Activated T-helper 1 cell treated with anti-CD3 and anti-CD28 coated beads, Interleukin-12 subunit alpha, Interleukin-12 subunit beta, Interleukin-2, Interleukin-4 antibody, amounts not matched to agents 30 ng/mL and 10 ng/mL and 1 ng/mL, durations not matched to agents 14 hours and 24 hours and 36 hours (primary cell): ENCODE measurements at regions not wholly inside any gene's neighbourhood (a gene's known extent, or its start where the extent isn't known, plus 50 kb on each side); places are given as distances from the start of the nearest gene placed in this dataset.
"Not testable (repeated sequence)": the region's sequence is repeated elsewhere in the genome, so short reads cannot be mapped to it uniquely, and the experiment has no call there.

Source experiments
- DNase-seq: peaks from one replicate; pipeline ENCODE4 v3.0.0; 2021; ENCODE audit warnings: low spot score
- H3K27ac Mint-ChIP-seq: one replicate; pipeline ENCODE4 v1.8.0; 2021; ENCODE audit warnings: mild to moderate bottlenecking, mixed read lengths
- H3K27me3 Mint-ChIP-seq: one replicate; pipeline ENCODE4 v1.8.0; 2022; ENCODE audit warnings: mild to moderate bottlenecking, moderate library complexity, mixed read lengths; ENCODE audit not compliant: insufficient read depth
- H3K36me3 Mint-ChIP-seq: one replicate; pipeline ENCODE4 v1.8.0; 2021; ENCODE audit warnings: low read depth, mixed read lengths
- H3K4me1 Mint-ChIP-seq: one replicate; pipeline ENCODE4 v1.8.0; 2021; ENCODE audit warnings: low read depth, mixed read lengths
- H3K4me3 Mint-ChIP-seq: one replicate; pipeline ENCODE4 v1.8.0; 2021; ENCODE audit warnings: mild to moderate bottlenecking, moderate library complexity, mixed read lengths
- H3K9me3 Mint-ChIP-seq: one replicate; pipeline ENCODE4 v1.8.0; 2021; ENCODE audit warnings: mixed read lengths
- intact Hi-C: fragments of 100-400 bp; cut with micrococcal nuclease; formaldehyde crosslinking; loops from one replicate; pipeline ENCODE4 v1.15.1; 2024

DNA sequence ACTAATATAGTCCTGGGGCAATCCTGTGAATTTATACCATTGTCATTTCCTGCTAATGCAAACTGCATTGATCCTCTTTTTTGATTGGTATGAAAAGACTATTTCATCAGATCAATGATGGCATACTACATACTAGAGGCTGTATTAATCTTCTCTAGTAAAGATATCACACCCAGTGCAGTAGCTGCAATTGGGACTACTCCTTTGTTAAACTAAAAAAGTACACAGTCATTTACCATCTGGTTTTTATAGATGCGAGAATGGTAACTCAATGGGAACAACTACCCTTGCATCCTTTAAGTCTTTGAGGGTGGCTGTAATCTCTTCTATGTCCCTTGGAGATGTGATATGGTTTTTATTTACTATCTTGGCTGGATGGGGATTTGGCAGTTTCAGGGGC, 80.2 kb upstream of the STK38L start:
- Mint-ChIP-seq H3K27ac (no peak overlapping the region), H3K36me3 (no peaks in the 10 kb centered on the region), H3K4me3 (no peak overlapping the region), H3K4me1 (peaks cover 8% of the 10 kb centered on the region), H3K9me3 (peaks cover 25% of the 10 kb centered on the region), H3K27me3 (peaks cover 3% of the 10 kb centered on the region)
- intact Hi-C loops = no loop called here
- no peak for DNase-seq

DNA sequence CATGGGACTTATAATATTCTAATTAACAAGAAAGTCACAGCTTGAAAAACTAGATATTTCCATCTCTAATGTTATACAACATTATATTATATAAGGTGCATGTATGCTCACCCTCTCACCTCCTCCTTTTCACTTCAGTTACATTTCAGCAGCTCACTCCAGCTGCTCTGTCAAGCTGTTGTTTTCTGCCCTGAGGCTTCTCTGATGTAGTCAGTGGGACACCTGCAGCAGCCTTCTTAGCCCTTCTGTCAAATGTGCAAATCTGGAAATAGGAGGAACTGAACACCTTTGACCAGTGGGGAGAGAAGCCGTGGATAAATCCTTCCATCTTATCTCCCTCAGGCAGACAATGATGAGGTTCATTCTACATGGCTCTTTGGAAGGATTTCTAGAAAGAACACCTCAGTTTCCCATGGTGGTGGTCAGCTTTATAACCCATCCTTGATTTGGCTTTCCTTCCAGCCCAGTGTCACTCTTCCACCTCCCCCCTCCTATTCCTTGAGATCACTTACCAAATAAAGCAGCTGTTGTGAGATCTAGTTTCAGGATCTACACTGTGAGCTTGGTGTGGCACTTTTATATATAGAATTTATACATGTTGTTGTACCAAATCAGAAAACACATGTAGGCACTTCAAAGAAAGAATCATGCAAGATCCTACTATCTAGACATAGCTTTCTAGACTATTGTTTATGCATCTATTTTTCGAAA, 79.6 kb upstream of the STK38L start:
- Mint-ChIP-seq H3K9me3 (peaks cover 25% of the 10 kb centered on the region), H3K4me3 (no peak overlapping the region), H3K27me3 (peaks cover 5% of the 10 kb centered on the region), H3K27ac (no peak overlapping the region), H3K4me1 (peaks cover 8% of the 10 kb centered on the region), H3K36me3 (no peaks in the 10 kb centered on the region)
- no peak for DNase-seq
- intact Hi-C loops = no loop called here

DNA sequence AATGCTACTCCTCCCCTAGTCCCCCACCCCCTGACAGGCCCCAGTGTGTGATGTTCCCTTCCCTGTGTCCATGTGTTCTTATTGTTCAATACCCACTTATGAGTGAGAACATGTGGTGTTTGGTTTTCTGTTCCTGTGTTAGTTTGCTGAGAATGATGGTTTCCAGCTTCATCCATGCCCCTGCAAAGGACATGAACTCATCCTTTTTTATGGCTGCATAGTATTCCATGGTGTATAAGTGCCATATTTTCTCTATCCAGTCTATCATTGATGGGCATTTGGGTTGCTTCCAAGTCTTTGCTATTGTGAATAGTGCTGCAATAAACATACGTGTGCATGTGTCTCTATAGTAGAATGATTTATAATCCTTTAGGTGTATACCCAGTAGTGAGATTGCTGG, 78.1 kb upstream of the STK38L start:
- Mint-ChIP-seq H3K9me3 (peaks cover 36% of the 10 kb centered on the region), H3K27me3 (peaks cover 14% of the 10 kb centered on the region)
- H3K4me1 Mint-ChIP-seq, H3K4me3 Mint-ChIP-seq, intact Hi-C loops, H3K27ac Mint-ChIP-seq, DNase-seq, H3K36me3 Mint-ChIP-seq: not testable (repeated sequence)

DNA sequence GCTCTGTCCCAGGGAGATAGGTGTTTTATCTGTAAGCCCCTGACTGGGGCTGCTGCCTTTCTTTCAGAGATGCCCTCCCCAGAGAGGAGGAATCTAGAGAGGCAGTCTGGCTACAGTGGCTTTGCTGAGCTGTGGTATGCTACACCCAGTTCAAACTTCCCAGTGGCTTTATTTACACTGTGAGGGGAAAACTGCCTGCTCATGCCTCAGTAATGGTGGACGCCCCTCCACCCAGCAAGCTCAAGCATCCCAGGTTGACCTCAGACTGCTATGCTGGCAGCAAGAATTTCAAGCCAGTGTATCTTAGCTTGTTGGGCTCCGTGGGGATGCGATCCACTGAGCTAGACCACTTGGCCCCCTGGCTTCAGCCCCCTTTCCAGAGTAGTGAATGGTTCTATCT, 72.6 kb upstream of the STK38L start:
- intact Hi-C loops, H3K36me3 Mint-ChIP-seq, H3K4me3 Mint-ChIP-seq: not testable (repeated sequence)

DNA sequence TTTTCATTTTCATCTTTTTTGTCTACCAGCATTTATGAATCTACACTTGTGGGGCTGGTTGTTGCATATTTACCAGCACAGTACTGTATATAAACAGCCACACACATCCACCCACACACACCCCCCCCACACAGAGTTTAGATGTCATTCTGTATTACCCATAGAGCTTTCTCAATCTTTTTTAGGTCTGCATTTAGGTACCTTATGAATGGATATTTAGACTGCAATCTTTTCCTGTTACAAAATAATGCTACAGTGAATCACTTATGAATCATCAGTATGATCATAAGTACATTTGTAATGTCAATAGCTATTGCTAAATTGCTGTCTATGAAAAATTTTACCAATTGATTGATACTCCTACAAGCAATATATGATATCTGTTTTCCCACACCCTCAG, 67.3 kb upstream of the STK38L start:
- H3K9me3 Mint-ChIP-seq = peaks cover 3% of the 10 kb centered on the region
- H3K4me1 Mint-ChIP-seq = peaks cover 47% of the 10 kb centered on the region
- H3K27me3 Mint-ChIP-seq = peaks cover 1% of the 10 kb centered on the region
- intact Hi-C loops = loop anchor here (1.0 to 5.0 kb wide), 3 partner anchors 9 to 286 kb away; no protein-coding TSS in a partner anchor
- DNase-seq = no peak
- no peaks in the 10 kb centered on the region for H3K36me3 Mint-ChIP-seq
- peak overlapping the region; percentile 64 for H3K27ac Mint-ChIP-seq
- peak overlapping the region; percentile 43 for H3K4me3 Mint-ChIP-seq

More for the DNA sequence above, 72.6 kb upstream of the STK38L start:
- Mint-ChIP-seq H3K9me3 (peaks cover 38% of the 10 kb centered on the region), H3K27me3 (peaks cover 15% of the 10 kb centered on the region)
- not testable (repeated sequence) for H3K4me1 Mint-ChIP-seq, DNase-seq, H3K27ac Mint-ChIP-seq

DNA sequence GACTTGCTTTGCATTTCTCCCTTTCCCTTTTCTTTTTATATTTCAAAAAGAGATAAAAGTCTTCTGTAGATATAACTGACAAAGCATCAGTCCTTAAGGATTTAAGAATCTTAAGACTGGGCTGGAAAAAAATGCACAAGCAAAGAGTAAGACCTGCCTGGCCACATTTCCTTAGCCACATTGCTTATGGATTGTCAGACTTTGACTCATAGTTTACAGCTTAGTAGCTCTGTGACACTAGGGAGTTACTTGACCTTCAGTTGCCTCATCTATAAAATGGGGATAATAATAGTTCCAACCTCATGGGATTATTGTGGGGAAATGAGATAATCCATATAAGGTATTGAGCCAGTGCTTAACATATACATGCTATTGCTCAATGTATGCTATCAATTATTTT, 66.4 kb upstream of the STK38L start:
- H3K4me3 Mint-ChIP-seq = no peak overlapping the region
- no peaks in the 10 kb centered on the region for H3K27me3 Mint-ChIP-seq
- no peaks in the 10 kb centered on the region for H3K36me3 Mint-ChIP-seq
- peaks cover 47% of the 10 kb centered on the region for H3K4me1 Mint-ChIP-seq
- H3K27ac Mint-ChIP-seq = no peak overlapping the region
- intact Hi-C loops = loop anchor here (1.0 to 5.0 kb wide), 4 partner anchors 8 to 285 kb away; no protein-coding TSS in a partner anchor
- no peak for DNase-seq
- H3K9me3 Mint-ChIP-seq = no peaks in the 10 kb centered on the region

DNA sequence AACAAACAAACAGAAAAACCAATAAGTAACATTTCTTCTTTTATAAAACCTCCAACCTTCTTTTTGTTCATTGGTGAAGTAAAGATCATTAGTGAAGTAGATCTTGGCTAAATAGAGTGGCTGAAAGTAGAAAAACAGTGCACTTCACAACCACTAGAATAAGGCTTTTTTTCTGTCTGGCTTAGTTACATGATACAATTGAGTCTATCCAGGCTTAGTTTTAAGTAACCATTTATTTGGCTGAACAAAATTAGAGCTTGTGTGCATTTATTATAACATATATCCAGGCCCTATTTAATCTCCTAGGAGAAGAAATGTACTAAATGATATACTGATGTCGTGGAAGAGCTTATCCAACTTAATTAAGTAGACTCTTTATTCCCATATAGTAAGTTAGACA, 65.8 kb upstream of the STK38L start:
- intact Hi-C loops = loop anchor here (2.0 to 5.0 kb wide), 3 partner anchors 35 to 284 kb away; no protein-coding TSS in a partner anchor
- Mint-ChIP-seq H3K27me3 (no peaks in the 10 kb centered on the region), H3K36me3 (no peaks in the 10 kb centered on the region), H3K4me1 (peaks cover 47% of the 10 kb centered on the region), H3K9me3 (no peaks in the 10 kb centered on the region), H3K4me3 (no peak overlapping the region), H3K27ac (peak overlapping the region; percentile 5)
- DNase-seq = no peak

DNA sequence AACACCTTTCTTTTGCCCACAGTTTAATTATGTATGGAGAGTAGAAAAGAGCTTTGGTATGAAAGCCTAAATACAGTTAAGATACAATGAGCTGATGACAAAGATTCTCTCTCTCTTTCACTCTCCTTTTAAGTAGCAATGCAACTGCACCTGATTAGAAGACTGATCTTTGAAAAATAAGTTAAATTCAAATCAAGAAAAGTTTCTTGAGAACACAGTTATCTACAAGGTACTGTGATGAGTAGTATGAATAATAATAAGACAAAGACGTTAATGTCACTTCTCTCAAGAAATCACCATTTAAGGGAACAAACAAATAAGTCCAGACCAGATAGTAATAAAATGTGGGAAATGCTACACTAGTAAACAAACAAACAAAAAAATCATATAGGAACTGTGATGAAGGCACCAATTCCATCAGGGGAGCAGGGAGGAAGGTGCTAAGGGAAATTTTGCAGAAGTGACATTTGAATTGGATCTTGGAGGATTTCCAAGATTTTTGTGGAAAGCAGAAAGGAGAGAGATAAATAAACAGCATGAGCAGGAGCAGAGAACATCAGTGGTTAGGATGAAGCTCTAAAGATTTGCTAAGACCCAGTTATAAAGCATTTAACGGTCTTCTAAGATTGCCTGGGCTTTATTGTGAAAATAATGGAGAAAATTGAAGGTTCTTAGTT, 65.2 kb upstream of the STK38L start:
- H3K27ac Mint-ChIP-seq = peak overlapping the region; percentile 66
- H3K27me3 Mint-ChIP-seq = no peaks in the 10 kb centered on the region
- intact Hi-C loops = loop anchor here (1.0 to 5.0 kb wide), 7 partner anchors 36 to 643 kb away; partner anchors contain the start of gene STK38L
- peak overlapping the region; percentile 19 for H3K4me3 Mint-ChIP-seq
- peaks cover 47% of the 10 kb centered on the region for H3K4me1 Mint-ChIP-seq
- no peaks in the 10 kb centered on the region for H3K9me3 Mint-ChIP-seq
- no peaks in the 10 kb centered on the region for H3K36me3 Mint-ChIP-seq
- no peak for DNase-seq

DNA sequence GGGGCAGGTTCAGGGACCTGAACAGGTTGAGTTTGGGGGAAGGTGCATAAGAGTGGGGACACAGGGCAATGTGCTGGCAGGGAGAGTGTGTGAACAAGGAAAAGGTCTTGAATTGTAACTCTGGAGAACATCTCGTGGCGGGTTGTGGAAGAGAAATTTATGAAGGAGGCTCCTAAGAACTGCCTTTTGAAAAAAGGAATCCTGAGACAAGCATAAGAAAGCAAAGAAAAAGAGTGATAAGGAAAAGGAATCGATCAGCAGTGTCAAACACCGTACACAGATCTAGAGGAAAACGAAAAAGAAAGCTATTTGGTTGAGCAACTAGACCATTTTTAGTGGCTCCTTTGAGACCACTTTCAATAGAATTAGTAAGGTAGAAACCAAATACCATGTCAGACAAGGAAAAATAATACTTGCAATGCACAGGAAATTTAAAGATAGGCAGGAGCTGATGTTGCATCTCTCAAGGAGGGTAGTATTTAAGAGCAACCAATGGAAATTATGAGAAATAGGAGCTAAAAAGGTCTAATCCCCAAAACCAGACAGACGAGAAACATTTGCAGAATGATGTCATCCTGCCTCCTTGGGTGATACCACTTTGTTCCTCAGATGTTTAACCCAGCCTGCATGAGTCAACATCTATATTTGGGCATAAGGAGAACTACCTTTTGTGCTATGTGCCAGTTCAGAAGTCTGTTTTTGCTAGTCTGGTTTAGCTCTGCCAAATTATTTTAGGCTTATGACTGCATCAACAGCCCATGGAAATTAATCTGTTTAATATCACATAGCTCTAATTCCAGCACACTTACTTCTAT, 64.5 kb upstream of the STK38L start:
- H3K4me3 Mint-ChIP-seq = peak overlapping the region; percentile 19
- H3K36me3 Mint-ChIP-seq = no peaks in the 10 kb centered on the region
- intact Hi-C loops = loop anchor here (1.0 to 5.0 kb wide), 8 partner anchors 29 to 643 kb away; partner anchors contain the start of gene STK38L
- no peaks in the 10 kb centered on the region for H3K9me3 Mint-ChIP-seq
- no peaks in the 10 kb centered on the region for H3K27me3 Mint-ChIP-seq
- peak; percentile 25 for DNase-seq
- H3K4me1 Mint-ChIP-seq = peaks cover 53% of the 10 kb centered on the region
- H3K27ac Mint-ChIP-seq = peak overlapping the region; percentile 66

DNA sequence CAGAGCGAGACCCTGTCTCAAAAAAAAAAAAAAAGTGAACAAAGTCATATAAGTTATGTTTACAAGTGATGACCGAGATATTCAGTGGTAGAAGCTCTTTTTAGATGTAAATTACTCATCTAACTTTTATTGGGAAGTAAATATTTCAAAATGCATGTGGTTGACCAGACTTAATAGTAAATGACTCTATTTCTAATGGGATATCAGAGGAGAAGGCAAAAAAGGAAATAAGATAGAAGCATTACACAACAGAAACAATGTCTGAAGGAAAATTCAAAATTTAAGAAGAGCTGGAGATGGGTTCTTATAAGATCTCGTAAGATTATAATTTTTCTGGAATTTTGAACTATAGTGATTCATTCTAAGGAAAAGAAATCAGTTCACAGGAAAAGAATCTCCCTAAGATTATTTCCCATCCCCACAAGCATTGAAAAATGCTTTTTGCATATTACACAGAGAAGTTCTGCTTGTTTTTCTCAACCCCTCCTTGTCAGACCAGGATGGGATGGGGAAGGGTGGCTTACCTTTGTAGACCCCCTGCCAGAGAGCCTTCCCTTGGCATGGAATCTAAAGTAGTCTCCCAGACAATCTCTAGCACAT, 63.1 kb upstream of the STK38L start:
- H3K4me3 Mint-ChIP-seq = no peak overlapping the region
- intact Hi-C loops = loop anchor here (1.0 kb wide), 1 partner anchor 27 kb away; no protein-coding TSS in a partner anchor
- H3K9me3 Mint-ChIP-seq = no peaks in the 10 kb centered on the region
- DNase-seq = no peak
- no peaks in the 10 kb centered on the region for H3K36me3 Mint-ChIP-seq
- H3K27me3 Mint-ChIP-seq = no peaks in the 10 kb centered on the region
- no peak overlapping the region for H3K27ac Mint-ChIP-seq
- peaks cover 65% of the 10 kb centered on the region for H3K4me1 Mint-ChIP-seq

DNA sequence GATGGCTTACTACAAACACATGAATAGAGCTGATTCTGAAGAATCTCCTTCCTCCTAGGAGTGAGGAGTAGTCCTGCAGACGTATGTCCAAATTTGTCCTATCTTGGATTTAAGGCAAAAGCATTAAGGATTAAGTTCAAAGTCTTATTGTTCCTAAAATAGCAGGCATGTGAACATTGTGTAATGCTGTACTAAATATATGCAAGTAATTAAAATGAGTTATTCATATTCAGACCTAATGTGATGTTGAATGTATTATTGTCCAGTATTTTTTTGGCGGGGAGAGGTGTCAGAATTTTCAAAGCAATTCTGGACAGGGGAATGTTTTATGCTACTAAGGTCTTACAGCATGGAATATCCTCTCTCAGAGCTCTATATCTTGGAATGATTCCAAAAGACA, 60.7 kb upstream of the STK38L start:
- Mint-ChIP-seq H3K36me3 (no peaks in the 10 kb centered on the region), H3K27me3 (no peaks in the 10 kb centered on the region), H3K9me3 (no peaks in the 10 kb centered on the region), H3K27ac (no peak overlapping the region), H3K4me1 (peaks cover 61% of the 10 kb centered on the region), H3K4me3 (no peak overlapping the region)
- intact Hi-C loops = no loop called here
- DNase-seq = no peak

DNA sequence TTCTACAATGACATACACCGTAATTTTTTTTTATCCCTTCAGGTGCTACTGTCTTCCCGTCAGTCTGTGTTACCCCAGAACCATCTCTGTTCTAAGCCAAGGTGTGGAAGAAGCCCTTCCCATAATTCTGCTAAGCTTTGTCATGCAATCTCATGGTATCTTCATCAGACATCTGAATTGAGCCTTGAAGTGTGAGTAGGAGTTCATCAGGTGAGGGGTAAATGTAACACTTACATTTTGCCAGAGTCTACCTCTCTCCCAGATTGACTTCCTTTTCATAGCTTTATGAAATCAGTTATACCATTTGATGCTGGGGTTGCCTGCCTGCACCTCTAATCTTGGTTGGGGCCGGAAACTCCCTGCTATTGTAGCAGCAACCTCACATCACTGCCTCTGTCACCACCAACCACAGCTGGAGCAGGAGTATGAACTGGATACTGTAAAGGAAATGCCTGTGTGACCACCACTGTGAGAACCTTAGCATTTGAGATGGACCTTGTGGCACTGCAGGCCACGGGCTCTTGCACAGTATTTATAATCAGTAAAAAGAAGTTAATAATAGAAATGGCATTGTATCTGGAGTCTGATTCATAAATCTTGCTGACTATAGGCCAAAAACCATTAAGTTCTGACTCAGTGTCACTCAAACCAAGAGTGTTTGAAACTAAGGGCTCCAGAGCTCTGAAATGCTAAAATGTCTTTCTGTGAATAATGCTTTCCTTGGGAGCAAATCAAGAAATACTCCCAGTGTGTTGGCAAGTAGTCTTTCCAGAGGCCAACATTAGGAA, 58.7 kb upstream of the STK38L start:
- H3K4me3 Mint-ChIP-seq = peak overlapping the region; percentile 1
- H3K4me1 Mint-ChIP-seq = peaks cover 40% of the 10 kb centered on the region
- peak; percentile 58 for DNase-seq
- H3K9me3 Mint-ChIP-seq = no peaks in the 10 kb centered on the region
- peak overlapping the region; percentile 61 for H3K27ac Mint-ChIP-seq
- no peaks in the 10 kb centered on the region for H3K36me3 Mint-ChIP-seq
- intact Hi-C loops = loop anchor here (1.0 to 2.0 kb wide), 3 partner anchors 8 to 247 kb away; partner anchors contain the start of gene FGFR1OP2
- no peaks in the 10 kb centered on the region for H3K27me3 Mint-ChIP-seq
